Ovary (tissue), 7 donors: ENCODE measurements at regions not wholly inside any gene's neighbourhood (a gene's known extent, or its start where the extent isn't known, plus 50 kb on each side); places are given as distances from the start of the nearest gene placed in this dataset.

Experiments
- DNase-seq, 5 donors: peaks; one replicate each; pipeline ENCODE4 v3.0.0-alpha.2; 2019 to 2020
- H3K27ac ChIP-seq, 2 donors: fragments of 200-600 bp; one replicate each; pipeline versions ENCODE4 v1.5.1 to v1.8.0; 2019 to 2022
- H3K27me3 ChIP-seq: fragments of 200-600 bp; one replicate; pipeline ENCODE4 v1.8.0; 2022
- H3K36me3 ChIP-seq: fragments of 200-600 bp; sonication (generic); one replicate; pipeline ENCODE4 v1.5.1; 2019
- H3K4me1 ChIP-seq: one replicate; pipeline ENCODE4 v1.8.1; 2013; ENCODE audit warnings: mild to moderate bottlenecking, moderate library complexity; ENCODE audit not compliant: insufficient read depth
- H3K4me3 ChIP-seq: fragments of 200-600 bp; sonication (generic); one replicate; pipeline ENCODE4 v1.5.1; 2017
- H3K9me3 ChIP-seq, 2 donors: fragments of 200-600 bp in 1 of 2; sonication (generic) in 1 of 2; one replicate each; pipeline versions ENCODE4 v1.5.1 to v1.8.1; 2013 to 2019; ENCODE audit warnings: mild to moderate bottlenecking in 1 of 2, moderate library complexity in 1 of 2
- EP300 ChIP-seq: sonication (generic); formaldehyde crosslinking; IDR thresholded peaks from one replicate; pipeline ENCODE4 v1.6.1; 2017; ENCODE audit warnings: antibody characterized with exemption
- POLR2A ChIP-seq: fragments of 450-650 bp; IDR thresholded peaks from one replicate; pipeline ENCODE4 v1.6.1; 2017; ENCODE audit warnings: antibody characterized with exemption, mild to moderate bottlenecking, moderate library complexity
- WGBS, 3 donors: extraction: QIAGEN DNeasy Blood & Tissue Kit in 1 of 3; methylation state at CpG; one replicate each; pipeline versions ENCODE4 v1.1.5 to v1.1.7; 2013 to 2017; 5-methylcytosine and 5-hydroxymethylcytosine counted together
- intact Hi-C, 4 donors: fragments of 100-400 bp; cut with DNase I; formaldehyde crosslinking; loops; one replicate each; pipeline versions ENCODE4 v1.11.0 to v1.15.1; 2022 to 2023
- TF ChIP-seq, protein P1 (sequence below), 3 donors: fragments of 450-650 bp in 2 of 3; fragments of 200-600 bp in 1 of 3; IDR thresholded peaks; one replicate each; pipeline versions ENCODE4 v1.5.1 to v1.8.0; 2016 to 2022; ENCODE audit warnings: antibody characterized with exemption in 3 of 3, mild to moderate bottlenecking in 1 of 3
- donor health status: DM: no; HTN: no; CAD: no; lungs with moderate emphysema.
- donor health status: DM: no; HTN: no; CAD: no.
- donor health status: Bipolar disorder and iron deficiency.
- donor health status: DM: no; HTN: no; CAD: no.
- donor health status: DM: yes; HTN: yes; CAD: no.

- intact Hi-C loops = no loop called here
- no peaks in the 10 kb centered on the region for H3K36me3 ChIP-seq
- 45 to 74% (median 69%) methylated on average over 3 of the region's 3 CpGs for WGBS, 3 donors
- TF ChIP-seq EP300 (no peak), POLR2A (no peak)
- TF ChIP-seq, protein P1, sequence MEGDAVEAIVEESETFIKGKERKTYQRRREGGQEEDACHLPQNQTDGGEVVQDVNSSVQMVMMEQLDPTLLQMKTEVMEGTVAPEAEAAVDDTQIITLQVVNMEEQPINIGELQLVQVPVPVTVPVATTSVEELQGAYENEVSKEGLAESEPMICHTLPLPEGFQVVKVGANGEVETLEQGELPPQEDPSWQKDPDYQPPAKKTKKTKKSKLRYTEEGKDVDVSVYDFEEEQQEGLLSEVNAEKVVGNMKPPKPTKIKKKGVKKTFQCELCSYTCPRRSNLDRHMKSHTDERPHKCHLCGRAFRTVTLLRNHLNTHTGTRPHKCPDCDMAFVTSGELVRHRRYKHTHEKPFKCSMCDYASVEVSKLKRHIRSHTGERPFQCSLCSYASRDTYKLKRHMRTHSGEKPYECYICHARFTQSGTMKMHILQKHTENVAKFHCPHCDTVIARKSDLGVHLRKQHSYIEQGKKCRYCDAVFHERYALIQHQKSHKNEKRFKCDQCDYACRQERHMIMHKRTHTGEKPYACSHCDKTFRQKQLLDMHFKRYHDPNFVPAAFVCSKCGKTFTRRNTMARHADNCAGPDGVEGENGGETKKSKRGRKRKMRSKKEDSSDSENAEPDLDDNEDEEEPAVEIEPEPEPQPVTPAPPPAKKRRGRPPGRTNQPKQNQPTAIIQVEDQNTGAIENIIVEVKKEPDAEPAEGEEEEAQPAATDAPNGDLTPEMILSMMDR (IDR thresholded peaks at IDR 0.05) = no peak
- H3K4me3 ChIP-seq = no peak overlapping the region
- H3K9me3 ChIP-seq = no peaks in the 10 kb centered on the region
- no peaks in the 10 kb centered on the region for H3K27me3 ChIP-seq
- peaks cover 2% of the 10 kb centered on the region for H3K4me1 ChIP-seq
- DNase-seq = peak in 1 of 5 donors; percentile 23
- no peak overlapping the region for H3K27ac ChIP-seq
Measured at GRCh38 chr20:48153523-48153922, 368.2 kb upstream of the SULF2 start.

DNA sequence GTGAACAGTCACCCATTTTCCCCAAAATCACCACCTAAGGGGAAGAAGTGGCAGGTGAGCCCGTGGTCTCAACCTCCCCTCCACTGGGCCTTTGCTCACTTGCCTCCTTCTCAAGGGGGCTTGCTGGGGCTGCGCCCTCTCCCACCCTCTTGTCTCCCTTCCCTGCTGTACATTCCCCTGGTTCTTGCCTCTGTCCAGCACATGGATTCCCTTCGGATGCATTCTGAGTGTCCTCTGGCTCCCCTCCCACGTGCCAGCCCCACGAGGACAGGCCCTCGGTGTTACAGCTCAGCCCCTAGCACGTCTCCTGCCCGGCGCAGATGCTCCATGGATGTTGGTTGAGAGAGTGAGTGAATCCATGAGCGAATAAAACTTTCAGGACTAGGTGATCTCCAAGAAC lies 367.8 kb upstream of the SULF2 start:
- 91 to 93% (median 91%) methylated on average over 10 of the region's 10 CpGs for WGBS, 3 donors
- H3K4me3 ChIP-seq = no peak overlapping the region

GRCh38 chr20:48150568-48150967 lies 365.3 kb upstream of the SULF2 start:
- Histone ChIP-seq H3K27me3 (no peaks in the 10 kb centered on the region), H3K4me3 (no peak overlapping the region), H3K9me3 (no peaks in the 10 kb centered on the region), H3K27ac (no peak overlapping the region), H3K4me1 (peaks cover 2% of the 10 kb centered on the region), H3K36me3 (no peaks in the 10 kb centered on the region)
- DNase-seq = peak in 1 of 5 donors; percentile 13
- intact Hi-C loops = no loop called here
- WGBS, 3 donors = 94 to 98% (median 97%) methylated on average over 7 of the region's 7 CpGs
- TF ChIP-seq EP300 (no peak), POLR2A (no peak)
- TF ChIP-seq, protein P1 (IDR thresholded peaks at IDR 0.05) = no peak

More for the DNA sequence above, 367.8 kb upstream of the SULF2 start:
- no peaks in the 10 kb centered on the region for H3K27me3 ChIP-seq
- H3K9me3 ChIP-seq = no peaks in the 10 kb centered on the region
- TF ChIP-seq EP300 (no peak), POLR2A (no peak)
- TF ChIP-seq, protein P1 (IDR thresholded peaks at IDR 0.05) = no peak
- intact Hi-C loops = no loop called here
- H3K36me3 ChIP-seq = no peaks in the 10 kb centered on the region
- no peak overlapping the region for H3K27ac ChIP-seq
- no peak for DNase-seq
- H3K4me1 ChIP-seq = peaks cover 2% of the 10 kb centered on the region

- DNase-seq = peak in 1 of 5 donors; percentile 11
- Histone ChIP-seq H3K27me3 (no peaks in the 10 kb centered on the region), H3K36me3 (no peaks in the 10 kb centered on the region), H3K9me3 (no peaks in the 10 kb centered on the region), H3K27ac (no peak overlapping the region), H3K4me1 (peaks cover 2% of the 10 kb centered on the region), H3K4me3 (no peak overlapping the region)
- intact Hi-C loops = no loop called here
- 86 to 88% (median 87%) methylated on average over 15 of the region's 15 CpGs for WGBS, 3 donors
- TF ChIP-seq, protein P1 (IDR thresholded peaks at IDR 0.05) = no peak
- TF ChIP-seq POLR2A = no peak
Measured at GRCh38 chr20:48149902-48150301, 364.6 kb upstream of the SULF2 start.
